ENCODE measurements at regions not wholly inside any gene's neighbourhood (a gene's known extent, or its start where the extent isn't known, plus 50 kb on each side); places are given as distances from the start of the nearest gene placed in this dataset.
A peak's percentile ranks its signal among the peaks of the same experiment; 100 is the strongest.
"Not testable (repeated sequence)": the region's sequence is repeated elsewhere in the genome, so short reads cannot be mapped to it uniquely, and the experiment has no call there.

- not testable (repeated sequence) for H3K9me2 ChIP-seq (replicated peaks; ENCODE audit: insufficient read depth, low read length); H3K4me3 ChIP-seq (ENCODE audit: low read length); H3K27ac ChIP-seq (ENCODE audit: low read length); H2AFZ ChIP-seq (ENCODE audit: low read length); H3K9ac ChIP-seq (ENCODE audit: low read length); H3K79me2 ChIP-seq (ENCODE audit: low read length); H3K27me3 ChIP-seq (ENCODE audit: low read length); H3K4me2 ChIP-seq (ENCODE audit: low read depth, low read length, poor library complexity, severe bottlenecking); H3K9me3 ChIP-seq (ENCODE audit: low read length); H3K4me1 ChIP-seq (ENCODE audit: low read length); DNase-seq; H4K20me1 ChIP-seq (ENCODE audit: insufficient read depth, low read depth, low read length); H3K36me3 ChIP-seq (ENCODE audit: insufficient read depth, low read length)
These were observed 80.2 kb upstream of the NEK6 start for GRCh38 chr9:124177522-124177921.

DNA sequence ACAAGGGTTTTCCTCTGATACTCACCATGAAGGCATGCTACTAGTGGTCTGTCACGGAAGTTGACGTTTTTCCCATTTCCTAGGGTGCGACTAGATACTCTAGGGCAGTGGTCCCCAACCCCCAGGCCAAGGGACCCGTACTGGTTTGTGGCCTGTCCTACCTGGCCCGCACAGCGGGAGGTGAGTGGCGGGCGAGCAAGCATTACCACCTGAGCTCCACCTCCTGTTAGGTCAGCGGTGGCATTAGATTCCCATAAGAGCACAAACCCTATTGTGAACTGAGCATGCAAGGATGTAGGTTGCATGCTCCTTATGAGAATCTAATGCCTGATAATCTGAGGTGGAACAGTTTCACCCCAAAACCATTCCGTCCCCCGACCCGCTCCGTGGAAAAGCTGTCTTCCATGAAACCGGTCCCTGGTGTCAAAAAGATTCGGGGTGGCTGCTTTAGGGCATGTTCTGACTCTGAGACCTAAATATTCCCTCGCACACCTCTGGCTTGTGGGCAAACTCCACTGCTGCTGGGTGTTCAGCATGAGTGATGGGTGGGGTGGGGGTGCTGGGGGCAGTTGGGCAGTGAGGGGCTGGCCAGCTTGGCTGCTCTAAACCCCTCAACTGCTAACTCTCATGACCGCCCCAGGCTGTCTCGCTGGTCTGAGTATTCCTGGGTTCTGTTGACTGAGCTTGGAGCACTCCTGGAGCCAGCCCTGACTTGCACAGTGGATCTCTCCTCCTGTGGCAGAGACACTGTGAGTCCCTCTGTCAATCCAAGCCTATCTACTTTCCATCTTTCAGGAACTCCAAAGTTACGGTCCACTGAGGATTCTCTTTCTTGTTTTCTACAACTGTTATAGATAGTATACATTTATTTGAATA is 78.3 kb upstream of the NEK6 start:
- Histone ChIP-seq H3K36me3 (ENCODE audit: insufficient read depth, low read length) (no peaks in the 10 kb centered on the region), H3K79me2 (ENCODE audit: low read length) (no peaks in the 10 kb centered on the region)

DNA sequence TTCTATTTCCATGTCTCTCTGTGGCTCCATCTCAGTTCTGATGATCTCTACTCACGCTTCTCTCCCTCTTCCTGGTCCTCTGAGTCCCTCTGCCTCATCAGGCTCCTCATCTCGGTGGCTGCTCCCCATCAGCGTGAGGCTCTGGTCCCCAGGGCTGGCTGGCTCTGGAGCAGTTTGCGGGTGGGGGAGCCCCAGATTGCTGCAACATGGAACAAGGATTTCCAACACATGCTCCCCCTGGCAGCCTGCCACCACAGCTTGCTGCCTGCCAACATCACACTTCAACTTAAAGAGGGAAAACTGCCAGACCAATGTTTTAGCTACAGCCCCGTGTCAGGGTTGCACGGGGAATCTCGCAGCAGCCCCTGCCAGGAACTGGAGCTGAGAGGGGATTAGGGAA is 77.2 kb upstream of the NEK6 start:
- Histone ChIP-seq H4K20me1 (ENCODE audit: insufficient read depth, low read depth, low read length) (no peaks in the 10 kb centered on the region), H2AFZ (ENCODE audit: low read length) (no peak overlapping the region), H3K79me2 (ENCODE audit: low read length) (no peaks in the 10 kb centered on the region), H3K9me2 (replicated peaks; ENCODE audit: insufficient read depth, low read length) (no peaks in the 10 kb centered on the region), H3K9ac (ENCODE audit: low read length) (no peak overlapping the region), H3K4me2 (ENCODE audit: low read depth, low read length, poor library complexity, severe bottlenecking) (no peak overlapping the region), H3K27me3 (ENCODE audit: low read length) (no peaks in the 10 kb centered on the region), H3K9me3 (ENCODE audit: low read length) (no peaks in the 10 kb centered on the region), H3K27ac (ENCODE audit: low read length) (no peak overlapping the region), H3K36me3 (ENCODE audit: insufficient read depth, low read length) (no peaks in the 10 kb centered on the region), H3K4me3 (ENCODE audit: low read length) (no peak overlapping the region), H3K4me1 (ENCODE audit: low read length) (no peaks in the 10 kb centered on the region; the same call in 1 of the 2 replicates)
- DNase-seq: no peak

More for the DNA sequence above, 78.3 kb upstream of the NEK6 start:
- H3K9me2 ChIP-seq (replicated peaks; ENCODE audit: insufficient read depth, low read length): no peaks in the 10 kb centered on the region
- H3K9me3 ChIP-seq (ENCODE audit: low read length): no peaks in the 10 kb centered on the region
- H3K27ac ChIP-seq (ENCODE audit: low read length): no peak overlapping the region
- no peak overlapping the region for H3K4me3 ChIP-seq (ENCODE audit: low read length)
- DNase-seq: no peak
- no peaks in the 10 kb centered on the region for H3K27me3 ChIP-seq (ENCODE audit: low read length)
- no peak overlapping the region for H2AFZ ChIP-seq (ENCODE audit: low read length)
- H3K4me2 ChIP-seq (ENCODE audit: low read depth, low read length, poor library complexity, severe bottlenecking): no peak overlapping the region
- no peak overlapping the region for H3K9ac ChIP-seq (ENCODE audit: low read length)
- peaks cover 3% of the 10 kb centered on the region for H3K4me1 ChIP-seq (ENCODE audit: low read length)
- no peaks in the 10 kb centered on the region for H4K20me1 ChIP-seq (ENCODE audit: insufficient read depth, low read depth, low read length)

DNA sequence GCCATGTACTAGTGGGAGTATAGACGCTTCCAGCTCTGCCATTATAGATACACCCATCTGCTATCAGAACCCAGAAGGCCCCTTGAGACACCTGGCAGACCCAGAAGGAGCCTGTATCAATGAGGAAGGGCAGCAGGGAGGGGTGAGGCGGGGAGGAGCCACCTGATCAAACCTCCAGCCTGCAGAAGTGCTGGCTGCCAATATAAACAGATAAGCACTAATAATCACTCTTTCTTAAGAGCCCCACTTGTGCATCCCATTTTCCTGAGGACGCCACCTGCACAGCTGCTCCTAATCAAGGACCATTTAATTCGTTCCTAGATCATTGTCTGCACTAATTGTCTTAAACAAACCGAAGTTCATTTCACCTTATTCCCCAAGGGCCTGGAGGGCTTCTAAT is 75.0 kb upstream of the NEK6 start:
- Histone ChIP-seq H3K4me2 (ENCODE audit: low read depth, low read length, poor library complexity, severe bottlenecking) (no peak overlapping the region), H3K27ac (ENCODE audit: low read length) (no peak overlapping the region), H3K9ac (ENCODE audit: low read length) (no peak overlapping the region), H3K36me3 (ENCODE audit: insufficient read depth, low read length) (no peaks in the 10 kb centered on the region), H4K20me1 (ENCODE audit: insufficient read depth, low read depth, low read length) (no peaks in the 10 kb centered on the region), H3K79me2 (ENCODE audit: low read length) (no peaks in the 10 kb centered on the region), H3K27me3 (ENCODE audit: low read length) (no peaks in the 10 kb centered on the region), H2AFZ (ENCODE audit: low read length) (no peak overlapping the region), H3K9me2 (replicated peaks; ENCODE audit: insufficient read depth, low read length) (no peaks in the 10 kb centered on the region), H3K4me1 (ENCODE audit: low read length) (peaks cover 9% of the 10 kb centered on the region), H3K4me3 (ENCODE audit: low read length) (no peak overlapping the region), H3K9me3 (ENCODE audit: low read length) (no peaks in the 10 kb centered on the region)
- no peak for DNase-seq

DNA sequence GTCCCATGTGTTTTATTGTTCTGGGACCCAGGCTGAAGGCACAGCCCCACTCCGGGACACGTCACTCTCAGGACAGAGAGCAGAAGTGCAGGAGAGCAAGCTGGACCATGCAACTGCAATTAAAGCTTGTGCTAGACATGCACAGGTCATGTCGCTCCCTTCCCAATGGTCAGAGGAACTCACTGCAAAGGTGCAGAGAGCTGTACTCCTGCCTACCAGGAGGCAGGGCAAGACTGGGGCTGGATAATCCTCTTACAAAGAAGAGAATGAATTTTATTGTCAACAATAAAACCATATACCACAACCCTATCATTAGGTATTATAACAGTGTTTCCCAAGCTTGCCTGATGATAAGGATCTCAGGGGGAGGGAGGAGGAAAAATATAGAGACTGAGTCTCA is 74.0 kb upstream of the NEK6 start:
- H3K9me3 ChIP-seq (ENCODE audit: low read length): no peaks in the 10 kb centered on the region
- H4K20me1 ChIP-seq (ENCODE audit: insufficient read depth, low read depth, low read length): no peaks in the 10 kb centered on the region
- H3K27ac ChIP-seq (ENCODE audit: low read length): no peak overlapping the region
- H3K4me1 ChIP-seq (ENCODE audit: low read length): peaks cover 9% of the 10 kb centered on the region
- H3K9me2 ChIP-seq (replicated peaks; ENCODE audit: insufficient read depth, low read length): no peaks in the 10 kb centered on the region
- H3K4me3 ChIP-seq (ENCODE audit: low read length): no peak overlapping the region
- H3K36me3 ChIP-seq (ENCODE audit: insufficient read depth, low read length): no peaks in the 10 kb centered on the region
- no peak overlapping the region for H2AFZ ChIP-seq (ENCODE audit: low read length)
- H3K9ac ChIP-seq (ENCODE audit: low read length): no peak overlapping the region
- no peaks in the 10 kb centered on the region for H3K79me2 ChIP-seq (ENCODE audit: low read length)
- no peak for DNase-seq
- H3K27me3 ChIP-seq (ENCODE audit: low read length): no peaks in the 10 kb centered on the region
- H3K4me2 ChIP-seq (ENCODE audit: low read depth, low read length, poor library complexity, severe bottlenecking): no peak overlapping the region

GRCh38 chr9:124185413-124185812 is 72.3 kb upstream of the NEK6 start:
- no peaks in the 10 kb centered on the region for H3K27me3 ChIP-seq (ENCODE audit: low read length)
- H3K27ac ChIP-seq (ENCODE audit: low read length): no peak overlapping the region
- no peak overlapping the region for H3K4me2 ChIP-seq (ENCODE audit: low read depth, low read length, poor library complexity, severe bottlenecking)
- H3K79me2 ChIP-seq (ENCODE audit: low read length): no peaks in the 10 kb centered on the region
- H3K9ac ChIP-seq (ENCODE audit: low read length): no peak overlapping the region
- DNase-seq: no peak
- no peak overlapping the region for H2AFZ ChIP-seq (ENCODE audit: low read length)
- peaks cover 9% of the 10 kb centered on the region for H3K4me1 ChIP-seq (ENCODE audit: low read length)
- no peaks in the 10 kb centered on the region for H4K20me1 ChIP-seq (ENCODE audit: insufficient read depth, low read depth, low read length)
- no peaks in the 10 kb centered on the region for H3K36me3 ChIP-seq (ENCODE audit: insufficient read depth, low read length)
- no peaks in the 10 kb centered on the region for H3K9me3 ChIP-seq (ENCODE audit: low read length)
- no peak overlapping the region for H3K4me3 ChIP-seq (ENCODE audit: low read length)
- H3K9me2 ChIP-seq (replicated peaks; ENCODE audit: insufficient read depth, low read length): no peaks in the 10 kb centered on the region

- Histone ChIP-seq H3K4me3 (ENCODE audit: low read length) (no peak overlapping the region), H3K27me3 (ENCODE audit: low read length) (no peaks in the 10 kb centered on the region), H2AFZ (ENCODE audit: low read length) (no peak overlapping the region), H4K20me1 (ENCODE audit: insufficient read depth, low read depth, low read length) (no peaks in the 10 kb centered on the region), H3K27ac (ENCODE audit: low read length) (no peak overlapping the region), H3K79me2 (ENCODE audit: low read length) (no peaks in the 10 kb centered on the region), H3K9ac (ENCODE audit: low read length) (no peak overlapping the region), H3K9me2 (replicated peaks; ENCODE audit: insufficient read depth, low read length) (no peaks in the 10 kb centered on the region), H3K4me2 (ENCODE audit: low read depth, low read length, poor library complexity, severe bottlenecking) (peak overlapping the region; percentile 3), H3K4me1 (ENCODE audit: low read length) (peaks cover 9% of the 10 kb centered on the region), H3K9me3 (ENCODE audit: low read length) (no peaks in the 10 kb centered on the region), H3K36me3 (ENCODE audit: insufficient read depth, low read length) (no peaks in the 10 kb centered on the region)
- DNase-seq: no peak
These were observed 70.4 kb upstream of the NEK6 start for GRCh38 chr9:124187311-124187710.

GRCh38 chr9:124188331-124189110 is 69.2 kb upstream of the NEK6 start:
- Histone ChIP-seq H3K4me2 (ENCODE audit: low read depth, low read length, poor library complexity, severe bottlenecking) (no peak overlapping the region), H3K9me3 (ENCODE audit: low read length) (no peaks in the 10 kb centered on the region), H3K36me3 (ENCODE audit: insufficient read depth, low read length) (no peaks in the 10 kb centered on the region), H3K79me2 (ENCODE audit: low read length) (no peaks in the 10 kb centered on the region), H3K27ac (ENCODE audit: low read length) (no peak overlapping the region), H4K20me1 (ENCODE audit: insufficient read depth, low read depth, low read length) (no peaks in the 10 kb centered on the region), H2AFZ (ENCODE audit: low read length) (no peak overlapping the region), H3K9me2 (replicated peaks; ENCODE audit: insufficient read depth, low read length) (no peaks in the 10 kb centered on the region), H3K27me3 (ENCODE audit: low read length) (no peaks in the 10 kb centered on the region), H3K4me1 (ENCODE audit: low read length) (peaks cover 9% of the 10 kb centered on the region), H3K9ac (ENCODE audit: low read length) (no peak overlapping the region), H3K4me3 (ENCODE audit: low read length) (no peak overlapping the region)
- no peak for DNase-seq

All from Karpas-422 (cell line).